ENCODE measurements at regions not wholly inside any gene's neighbourhood (a gene's known extent, or its start where the extent isn't known, plus 50 kb on each side); places are given as distances from the start of the nearest gene placed in this dataset.

- no peak for DNase-seq
Measured at GRCh38 chr5:164357395-164358033, 852.1 kb downstream of the MAT2B start.

- no peak for DNase-seq
Measured at GRCh38 chr5:164358531-164359259, 853.3 kb downstream of the MAT2B start.

- no peak for DNase-seq
Measured at GRCh38 chr5:164359260-164360255, 854.1 kb downstream of the MAT2B start.

GRCh38 chr5:164360589-164360988 is 855.2 kb downstream of the MAT2B start:
- no peak for DNase-seq

- no peak for DNase-seq
Measured at GRCh38 chr5:164361986-164362385, 856.6 kb downstream of the MAT2B start.

- DNase-seq: no peak
Measured at GRCh38 chr5:164362835-164363234, 857.4 kb downstream of the MAT2B start.

GRCh38 chr5:164364237-164365208 is 859.1 kb downstream of the MAT2B start:
- no peak for DNase-seq

- no peak for DNase-seq
Measured at GRCh38 chr5:164370841-164371240, 865.4 kb downstream of the MAT2B start.

- no peak for DNase-seq
Measured at GRCh38 chr5:164372892-164373291, 867.5 kb downstream of the MAT2B start.

- DNase-seq: no peak
Measured at GRCh38 chr5:164373876-164374275, 868.5 kb downstream of the MAT2B start.

- no peak for DNase-seq
Measured at GRCh38 chr5:164375051-164375450, 869.6 kb downstream of the MAT2B start.

- no peak for DNase-seq
Measured at GRCh38 chr5:164376843-164377242, 871.4 kb downstream of the MAT2B start.

GRCh38 chr5:164377746-164378145 is 872.3 kb downstream of the MAT2B start:
- no peak for DNase-seq

GRCh38 chr5:164383662-164384061 is 878.2 kb downstream of the MAT2B start:
- no peak for DNase-seq

- DNase-seq: no peak
Measured at GRCh38 chr5:164392531-164392930, 887.1 kb downstream of the MAT2B start.

- no peak for DNase-seq
Measured at GRCh38 chr5:164394686-164395194, 889.3 kb downstream of the MAT2B start.

GRCh38 chr5:164412531-164412930 is 907.1 kb downstream of the MAT2B start:
- DNase-seq: no peak

GRCh38 chr5:164420161-164420560 is 914.7 kb downstream of the MAT2B start:
- DNase-seq: no peak

GRCh38 chr5:164422400-164422799 is 917.0 kb downstream of the MAT2B start:
- no peak for DNase-seq

- DNase-seq: no peak
Measured at GRCh38 chr5:164431634-164432304, 926.4 kb downstream of the MAT2B start.

Data from midbrain (tissue), 1 donor.